Neural cell (in vitro differentiated cells): ENCODE measurements at regions not wholly inside any gene's neighbourhood (a gene's known extent, or its start where the extent isn't known, plus 50 kb on each side); places are given as distances from the start of the nearest gene placed in this dataset.
A peak's percentile ranks its signal among the peaks of the same experiment; 100 is the strongest.

Source experiments
- H2AFZ ChIP-seq: fragments of 200-600, 300-800 bp; sonication (generic), shearing (Covaris generic); 2 replicates; pipeline ENCODE4 v1.6.0; 2014; ENCODE audit warnings: low read depth, mild to moderate bottlenecking, antibody characterized with exemption, low read length, moderate library complexity
- H3F3A ChIP-seq: fragments of 200-600 bp; shearing (Covaris generic); 2 replicates; pipeline ENCODE4 v1.6.1; 2016; ENCODE audit warnings: mild to moderate bottlenecking, moderate library complexity, mixed read lengths, antibody characterized with exemption, low read length; ENCODE audit not compliant: insufficient read depth, poor library complexity, severe bottlenecking
- H3K27ac ChIP-seq: fragments of 200-600, 300-800 bp; sonication (generic), shearing (Covaris generic); 2 replicates; pipeline ENCODE4 v1.5.1; 2014; ENCODE audit warnings: mild to moderate bottlenecking, low read length, moderate library complexity
- H3K27me3 ChIP-seq: fragments of 300-800, 200-600 bp; sonication (generic), shearing (Covaris generic); 2 replicates; pipeline ENCODE4 v1.6.0; 2014; ENCODE audit warnings: mild to moderate bottlenecking, low read depth, low read length, moderate library complexity; ENCODE audit not compliant: insufficient read depth
- H3K36me3 ChIP-seq: fragments of 300-800, 200-600 bp; sonication (generic), shearing (Covaris generic); 2 replicates; pipeline ENCODE4 v1.5.1; 2014; ENCODE audit warnings: mild to moderate bottlenecking, antibody characterized with exemption, low read length, moderate library complexity; ENCODE audit not compliant: insufficient read depth
- H3K4me2 ChIP-seq: fragments of 300-800, 200-600 bp; sonication (generic), shearing (Covaris generic); 2 replicates; pipeline ENCODE4 v1.6.0; 2014; ENCODE audit warnings: mild to moderate bottlenecking, low read length
- H3K4me3 ChIP-seq: fragments of 300-800, 200-600 bp; sonication (generic), shearing (Covaris generic); 2 replicates; pipeline ENCODE4 v1.5.1; 2014; ENCODE audit warnings: mild to moderate bottlenecking, low read length, moderate library complexity
- H3K79me2 ChIP-seq: fragments of 200-600 bp; shearing (Covaris generic); replicated peaks from 2 replicates; pipeline ENCODE4 v1.6.0; 2014; ENCODE audit warnings: mild to moderate bottlenecking, low read length, moderate library complexity; ENCODE audit not compliant: insufficient read depth
- H3K9ac ChIP-seq: fragments of 300-800, 200-600 bp; sonication (generic), shearing (Covaris generic); 2 replicates; pipeline ENCODE4 v1.6.1; 2016; ENCODE audit warnings: mild to moderate bottlenecking, low read length, mixed read lengths
- H3K9me2 ChIP-seq: fragments of 200-600 bp; shearing (Covaris generic); 2 replicates; pipeline ENCODE4 v1.6.1; 2016; ENCODE audit warnings: mild to moderate bottlenecking, low read length, mixed read lengths; ENCODE audit not compliant: insufficient read depth
- H3K9me3 ChIP-seq: fragments of 200-600, 300-800 bp; sonication (generic), shearing (Covaris generic); 2 replicates; pipeline ENCODE4 v1.6.1; 2016; ENCODE audit warnings: mild to moderate bottlenecking, mixed run types, low read length, moderate library complexity, mixed read lengths
- H4K20me1 ChIP-seq: fragments of 200-600 bp; shearing (Covaris generic); 2 replicates; pipeline ENCODE4 v1.6.1; 2016; ENCODE audit warnings: mild to moderate bottlenecking, mixed run types; ENCODE audit not compliant: insufficient read depth
- CTCF ChIP-seq: fragments of 450-650 bp; IDR thresholded peaks from 2 replicates; pipeline ENCODE4 v1.5.1; 2014; ENCODE audit warnings: antibody characterized with exemption, mild to moderate bottlenecking, moderate library complexity; ENCODE audit not compliant: poor library complexity, severe bottlenecking
- EP300 ChIP-seq: fragments of 450-650 bp; conservative IDR thresholded peaks from 2 replicates; pipeline ENCODE4 v1.6.1; 2014; ENCODE audit warnings: antibody characterized with exemption, mild to moderate bottlenecking, moderate library complexity; ENCODE audit not compliant: poor library complexity, severe bottlenecking
- EZH2 ChIP-seq: fragments of 200-600, 300-800 bp; shearing (Covaris generic), sonication (generic); IDR thresholded peaks from 2 replicates; pipeline ENCODE4 v1.6.1; 2014; ENCODE audit warnings: antibody characterized with exemption, low read length, borderline replicate concordance, mild to moderate bottlenecking; ENCODE audit not compliant: insufficient read depth, poor library complexity, severe bottlenecking
- MXI1 ChIP-seq: fragments of 450-650 bp; conservative IDR thresholded peaks from 2 replicates; pipeline ENCODE4 v1.6.1; 2014; ENCODE audit warnings: antibody characterized with exemption, mild to moderate bottlenecking; ENCODE audit not compliant: poor library complexity, severe bottlenecking
- POLR2AphosphoS5 ChIP-seq: IDR thresholded peaks from 2 replicates; pipeline ENCODE4 v1.6.1; 2012
- RAD21 ChIP-seq: fragments of 450-650 bp; conservative IDR thresholded peaks from 2 replicates; pipeline ENCODE4 v1.6.1; 2014; ENCODE audit warnings: antibody characterized with exemption, mild to moderate bottlenecking, moderate library complexity
- REST ChIP-seq: IDR thresholded peaks from 2 replicates; pipeline ENCODE4 v1.6.1; 2012; ENCODE audit warnings: borderline replicate concordance
- SMC3 ChIP-seq: fragments of 450-650 bp; conservative IDR thresholded peaks from 2 replicates; pipeline ENCODE4 v1.6.1; 2014; ENCODE audit warnings: antibody characterized with exemption, mild to moderate bottlenecking, moderate library complexity; ENCODE audit not compliant: poor library complexity
- TAF1 ChIP-seq: IDR thresholded peaks from 2 replicates; pipeline ENCODE4 v1.6.1; 2012; ENCODE audit warnings: low read depth

GRCh38 chr17:77372444-77373298 lies 231.9 kb downstream of the SEC14L1 start:
- Histone ChIP-seq H2AFZ (no peak overlapping the region), H3K27me3 (peaks cover 3% of the 10 kb centered on the region), H3K9ac (peak overlapping the region; percentile 67), H3K79me2 (peaks cover 24% of the 10 kb centered on the region), H3K9me3 (no peaks in the 10 kb centered on the region), H3K4me3 (peak overlapping the region; percentile 76), H3K4me2 (no peak overlapping the region), H3K36me3 (no peaks in the 10 kb centered on the region), H3F3A (no peaks in the 10 kb centered on the region), H4K20me1 (no peaks in the 10 kb centered on the region), H3K9me2 (no peaks in the 10 kb centered on the region), H3K27ac (no peak overlapping the region)
- TF ChIP-seq REST = no peak
- TF ChIP-seq RAD21 = no peak
- no peak for TF ChIP-seq EP300
- no peak for TF ChIP-seq CTCF
- no peak for TF ChIP-seq SMC3
- no peak for TF ChIP-seq TAF1
- TF ChIP-seq EZH2 = no peak
- no peak for TF ChIP-seq POLR2AphosphoS5
- no peak for TF ChIP-seq MXI1

GRCh38 chr17:77373299-77374169 lies 232.8 kb downstream of the SEC14L1 start:
- H3K27ac ChIP-seq = no peak overlapping the region
- H3K9ac ChIP-seq = peak overlapping the region; percentile 67
- no peaks in the 10 kb centered on the region for H3F3A ChIP-seq
- TF ChIP-seq REST (no peak), TAF1 (peak; percentile 21)
- H3K4me2 ChIP-seq = peak overlapping the region; percentile 25
- H2AFZ ChIP-seq = peak overlapping the region; percentile 45
- H4K20me1 ChIP-seq = no peaks in the 10 kb centered on the region
- no peaks in the 10 kb centered on the region for H3K9me3 ChIP-seq
- H3K79me2 ChIP-seq = peaks cover 24% of the 10 kb centered on the region
- peak overlapping the region; percentile 76 for H3K4me3 ChIP-seq
- H3K36me3 ChIP-seq = no peaks in the 10 kb centered on the region
- H3K27me3 ChIP-seq = peaks cover 3% of the 10 kb centered on the region
- H3K9me2 ChIP-seq = no peaks in the 10 kb centered on the region
